ENCODE measurements at regions not wholly inside any gene's neighbourhood (a gene's known extent, or its start where the extent isn't known, plus 50 kb on each side); places are given as distances from the start of the nearest gene placed in this dataset.

DNA sequence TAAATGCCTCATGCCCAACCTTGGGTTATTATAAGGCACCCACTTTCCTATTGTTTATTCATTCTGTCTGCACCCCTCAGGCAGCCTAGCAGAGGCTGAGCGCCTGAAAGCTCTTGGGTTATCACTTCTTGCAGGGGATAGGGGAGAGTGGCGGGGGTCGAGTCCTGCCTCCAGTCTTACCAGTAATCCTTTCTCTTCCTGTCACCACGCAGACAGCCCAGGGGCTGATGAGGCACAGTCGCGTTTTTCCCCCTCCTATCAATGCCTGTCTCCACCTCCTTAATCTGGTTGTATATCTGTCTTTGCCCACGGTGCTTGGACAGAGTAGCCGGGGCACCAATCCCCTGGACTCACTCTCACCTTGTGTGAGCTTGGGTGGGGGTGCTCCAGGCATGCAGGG is 733.1 kb downstream of the MATN1 start:
- no peak overlapping the region for H3K27ac ChIP-seq (ENCODE audit: low read depth in 2 of 2, low read length in 2 of 2)
- no peaks in the 10 kb centered on the region for H3K9me3 ChIP-seq (ENCODE audit: control insufficient read depth in 2 of 2, low read length in 2 of 2)
- H3K36me3 ChIP-seq (ENCODE audit: control insufficient read depth in 2 of 2, insufficient read depth in 2 of 2, low read length in 2 of 2): no peaks in the 10 kb centered on the region
- no peak overlapping the region for H3K4me3 ChIP-seq (ENCODE audit: low read length in 2 of 2)
- H3K27me3 ChIP-seq (ENCODE audit: control insufficient read depth in 2 of 2, insufficient read depth in 2 of 2, low read length in 2 of 2): no peaks in the 10 kb centered on the region
- H3K4me1 ChIP-seq (ENCODE audit: control insufficient read depth in 2 of 2, insufficient read depth in 2 of 2, low read length in 2 of 2): no peaks in the 10 kb centered on the region
- no peak overlapping the region for H3K9ac ChIP-seq (ENCODE audit: low read depth in 1 of 2, low read length in 2 of 2)

DNA sequence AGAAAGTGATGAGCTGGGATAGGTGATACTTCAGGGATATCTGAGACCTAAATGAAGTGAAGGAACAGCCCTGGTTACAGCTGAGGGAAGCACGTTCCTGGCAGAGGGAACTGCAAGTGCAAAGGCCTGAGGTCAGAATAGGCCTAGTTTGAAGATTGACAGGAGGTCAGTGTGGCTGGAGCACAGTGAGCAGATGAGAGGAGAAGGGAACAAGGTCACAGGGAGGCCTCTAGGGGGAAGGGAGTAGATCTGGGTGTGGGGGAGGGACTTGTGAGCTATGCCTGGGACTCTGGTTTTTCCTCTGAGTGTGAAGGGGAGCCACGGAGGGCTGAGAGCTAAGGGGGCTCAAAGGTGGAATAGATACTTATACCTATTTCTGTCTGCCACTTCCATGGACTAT is 736.4 kb downstream of the MATN1 start:
- Histone ChIP-seq H3K4me1 (ENCODE audit: control insufficient read depth in 2 of 2, insufficient read depth in 2 of 2, low read length in 2 of 2) (peaks cover 2 to 6% of the 10 kb centered on the region in 2 donors), H3K4me3 (ENCODE audit: low read length in 2 of 2) (no peak overlapping the region), H3K27me3 (ENCODE audit: control insufficient read depth in 2 of 2, insufficient read depth in 2 of 2, low read length in 2 of 2) (no peaks in the 10 kb centered on the region), H3K27ac (ENCODE audit: low read depth in 2 of 2, low read length in 2 of 2) (no peak overlapping the region), H3K9ac (ENCODE audit: low read depth in 1 of 2, low read length in 2 of 2) (no peak overlapping the region), H3K9me3 (ENCODE audit: control insufficient read depth in 2 of 2, low read length in 2 of 2) (no peaks in the 10 kb centered on the region), H3K36me3 (ENCODE audit: control insufficient read depth in 2 of 2, insufficient read depth in 2 of 2, low read length in 2 of 2) (no peaks in the 10 kb centered on the region)

GRCh38 chr1:29985606-29985945 is 737.8 kb downstream of the MATN1 start:
- no peaks in the 10 kb centered on the region for H3K9me3 ChIP-seq (ENCODE audit: control insufficient read depth in 2 of 2, low read length in 2 of 2)
- H3K4me3 ChIP-seq (ENCODE audit: low read length in 2 of 2): no peak overlapping the region
- H3K27me3 ChIP-seq (ENCODE audit: control insufficient read depth in 2 of 2, insufficient read depth in 2 of 2, low read length in 2 of 2): no peaks in the 10 kb centered on the region
- peaks cover 2 to 6% of the 10 kb centered on the region in 2 donors for H3K4me1 ChIP-seq (ENCODE audit: control insufficient read depth in 2 of 2, insufficient read depth in 2 of 2, low read length in 2 of 2)
- no peaks in the 10 kb centered on the region for H3K36me3 ChIP-seq (ENCODE audit: control insufficient read depth in 2 of 2, insufficient read depth in 2 of 2, low read length in 2 of 2)
- H3K27ac ChIP-seq (ENCODE audit: low read depth in 2 of 2, low read length in 2 of 2): no peak overlapping the region
- H3K9ac ChIP-seq (ENCODE audit: low read depth in 1 of 2, low read length in 2 of 2): no peak overlapping the region

DNA sequence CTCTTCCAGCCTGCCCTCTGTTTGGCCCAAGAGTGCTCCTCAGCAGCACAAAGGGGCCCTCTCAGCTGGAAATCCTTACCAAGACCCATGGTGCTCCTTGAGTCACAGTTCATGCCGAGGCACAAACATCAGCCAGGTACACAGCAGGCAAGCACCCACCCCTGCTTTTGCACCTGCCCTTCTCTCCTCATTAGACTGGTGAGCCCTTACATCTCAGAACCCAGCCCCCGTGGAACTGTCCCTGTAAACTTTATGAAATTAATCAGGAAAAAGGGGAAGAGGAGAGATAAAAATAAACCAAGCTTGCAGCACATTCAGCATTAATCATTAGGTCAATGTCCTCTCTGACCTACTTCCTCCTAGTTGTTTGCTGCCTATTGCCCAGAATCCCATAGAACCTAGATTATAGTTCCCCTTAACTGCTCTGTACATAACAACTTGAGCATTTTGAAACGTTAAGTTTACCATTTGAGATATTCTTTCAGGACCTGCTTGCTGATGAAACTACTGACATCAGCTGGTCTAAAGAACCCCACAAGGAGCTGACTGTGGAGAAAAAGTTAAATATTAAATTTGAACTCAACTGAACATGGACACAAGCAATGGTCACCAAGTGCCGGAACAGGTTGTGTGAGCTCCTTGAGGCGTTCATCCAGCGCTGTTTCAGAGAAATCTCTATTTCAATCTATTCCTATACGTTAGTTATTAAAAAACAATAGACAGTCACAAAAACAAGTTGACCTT is 738.4 kb downstream of the MATN1 start:
- H3K4me1 ChIP-seq (ENCODE audit: control insufficient read depth in 2 of 2, insufficient read depth in 2 of 2, low read length in 2 of 2): peaks cover 2 to 6% of the 10 kb centered on the region in 2 donors
- peak overlapping the region in 1 of 2 donors; percentile 26 for H3K27ac ChIP-seq (ENCODE audit: low read depth in 2 of 2, low read length in 2 of 2)
- no peaks in the 10 kb centered on the region for H3K9me3 ChIP-seq (ENCODE audit: control insufficient read depth in 2 of 2, low read length in 2 of 2)
- no peaks in the 10 kb centered on the region for H3K36me3 ChIP-seq (ENCODE audit: control insufficient read depth in 2 of 2, insufficient read depth in 2 of 2, low read length in 2 of 2)
- no peak overlapping the region for H3K9ac ChIP-seq (ENCODE audit: low read depth in 1 of 2, low read length in 2 of 2)
- H3K27me3 ChIP-seq (ENCODE audit: control insufficient read depth in 2 of 2, insufficient read depth in 2 of 2, low read length in 2 of 2): no peaks in the 10 kb centered on the region
- H3K4me3 ChIP-seq (ENCODE audit: low read length in 2 of 2): no peak overlapping the region

DNA sequence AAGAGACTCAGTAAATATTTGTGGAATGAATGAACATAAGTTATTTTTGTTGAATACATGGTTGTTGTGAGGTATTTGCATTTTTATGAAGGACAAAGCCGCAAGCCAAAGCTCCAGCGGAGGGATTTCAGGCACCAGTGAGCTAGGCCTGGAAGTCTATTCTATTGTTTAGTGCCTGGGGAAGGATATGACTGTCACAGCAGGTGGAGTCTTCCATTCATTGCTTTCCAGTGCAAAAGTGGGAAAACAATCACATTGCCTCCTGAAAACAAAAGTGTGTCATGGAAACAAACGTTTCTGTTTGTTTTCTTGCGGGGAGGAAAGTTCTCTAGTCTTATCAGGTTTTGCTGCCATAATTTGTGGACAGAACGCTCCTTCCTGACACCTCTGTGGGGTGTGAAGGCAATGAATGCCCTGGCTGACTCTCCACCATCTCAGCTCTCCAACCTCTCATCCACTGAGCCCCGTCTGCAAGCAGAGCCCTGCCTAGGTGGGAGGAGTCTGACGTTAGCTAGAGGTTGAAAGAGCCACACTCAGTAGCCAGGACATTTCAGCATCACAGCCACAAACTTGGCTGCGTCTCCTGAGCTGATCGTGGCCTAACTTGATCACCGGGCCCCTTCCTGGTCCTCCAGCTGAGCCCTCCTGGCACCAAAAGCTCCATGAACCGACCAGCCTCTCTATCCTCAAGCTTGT is 739.1 kb downstream of the MATN1 start:
- Histone ChIP-seq H3K9me3 (ENCODE audit: control insufficient read depth in 2 of 2, low read length in 2 of 2) (no peaks in the 10 kb centered on the region), H3K36me3 (ENCODE audit: control insufficient read depth in 2 of 2, insufficient read depth in 2 of 2, low read length in 2 of 2) (no peaks in the 10 kb centered on the region), H3K4me1 (ENCODE audit: control insufficient read depth in 2 of 2, insufficient read depth in 2 of 2, low read length in 2 of 2) (peaks cover 2 to 6% of the 10 kb centered on the region in 2 donors), H3K27me3 (ENCODE audit: control insufficient read depth in 2 of 2, insufficient read depth in 2 of 2, low read length in 2 of 2) (no peaks in the 10 kb centered on the region), H3K27ac (ENCODE audit: low read depth in 2 of 2, low read length in 2 of 2) (peak overlapping the region in 1 of 2 donors; percentile 26), H3K4me3 (ENCODE audit: low read length in 2 of 2) (no peak overlapping the region), H3K9ac (ENCODE audit: low read depth in 1 of 2, low read length in 2 of 2) (no peak overlapping the region)

DNA sequence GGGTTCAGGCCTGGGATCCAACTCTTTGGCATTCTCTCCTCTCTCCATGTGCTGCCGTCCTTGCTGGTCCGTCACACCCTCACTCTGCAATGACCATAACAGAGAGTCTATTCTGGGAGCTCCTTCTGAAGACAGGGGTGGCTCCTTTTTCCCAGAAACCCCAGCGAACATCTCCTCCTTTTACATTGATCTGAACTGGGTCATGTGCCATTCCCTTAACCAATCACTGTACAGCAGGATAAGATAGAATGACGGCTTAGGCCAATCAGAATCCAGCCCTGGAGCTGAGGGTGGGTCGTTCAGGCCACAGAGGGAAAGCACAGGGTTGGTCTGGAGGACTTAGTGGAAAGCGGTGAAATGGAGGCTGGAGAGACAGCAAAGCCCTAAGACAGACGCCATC is 740.1 kb downstream of the MATN1 start:
- Histone ChIP-seq H3K27ac (ENCODE audit: low read depth in 2 of 2, low read length in 2 of 2) (no peak overlapping the region), H3K36me3 (ENCODE audit: control insufficient read depth in 2 of 2, insufficient read depth in 2 of 2, low read length in 2 of 2) (no peaks in the 10 kb centered on the region), H3K4me1 (ENCODE audit: control insufficient read depth in 2 of 2, insufficient read depth in 2 of 2, low read length in 2 of 2) (peaks cover 2 to 6% of the 10 kb centered on the region in 2 donors), H3K9me3 (ENCODE audit: control insufficient read depth in 2 of 2, low read length in 2 of 2) (no peaks in the 10 kb centered on the region), H3K9ac (ENCODE audit: low read depth in 1 of 2, low read length in 2 of 2) (no peak overlapping the region), H3K27me3 (ENCODE audit: control insufficient read depth in 2 of 2, insufficient read depth in 2 of 2, low read length in 2 of 2) (no peaks in the 10 kb centered on the region), H3K4me3 (ENCODE audit: low read length in 2 of 2) (no peak overlapping the region)

GRCh38 chr1:29981586-29982239 is 741.7 kb downstream of the MATN1 start:
- no peak overlapping the region for H3K27ac ChIP-seq (ENCODE audit: low read depth in 2 of 2, low read length in 2 of 2)
- peaks cover 2 to 6% of the 10 kb centered on the region in 2 donors for H3K4me1 ChIP-seq (ENCODE audit: control insufficient read depth in 2 of 2, insufficient read depth in 2 of 2, low read length in 2 of 2)
- H3K4me3 ChIP-seq (ENCODE audit: low read length in 2 of 2): no peak overlapping the region
- H3K36me3 ChIP-seq (ENCODE audit: control insufficient read depth in 2 of 2, insufficient read depth in 2 of 2, low read length in 2 of 2): no peaks in the 10 kb centered on the region
- no peak overlapping the region for H3K9ac ChIP-seq (ENCODE audit: low read depth in 1 of 2, low read length in 2 of 2)
- no peaks in the 10 kb centered on the region for H3K9me3 ChIP-seq (ENCODE audit: control insufficient read depth in 2 of 2, low read length in 2 of 2)
- H3K27me3 ChIP-seq (ENCODE audit: control insufficient read depth in 2 of 2, insufficient read depth in 2 of 2, low read length in 2 of 2): no peaks in the 10 kb centered on the region

GRCh38 chr1:29977550-29977949 is 741.2 kb downstream of the PTPRU start:
- Histone ChIP-seq H3K27ac (ENCODE audit: low read depth in 2 of 2, low read length in 2 of 2) (no peak overlapping the region), H3K4me3 (ENCODE audit: low read length in 2 of 2) (no peak overlapping the region), H3K4me1 (ENCODE audit: control insufficient read depth in 2 of 2, insufficient read depth in 2 of 2, low read length in 2 of 2) (no peaks in the 10 kb centered on the region), H3K9ac (ENCODE audit: low read depth in 1 of 2, low read length in 2 of 2) (no peak overlapping the region), H3K36me3 (ENCODE audit: control insufficient read depth in 2 of 2, insufficient read depth in 2 of 2, low read length in 2 of 2) (no peaks in the 10 kb centered on the region), H3K9me3 (ENCODE audit: control insufficient read depth in 2 of 2, low read length in 2 of 2) (no peaks in the 10 kb centered on the region), H3K27me3 (ENCODE audit: control insufficient read depth in 2 of 2, insufficient read depth in 2 of 2, low read length in 2 of 2) (no peaks in the 10 kb centered on the region)

DNA sequence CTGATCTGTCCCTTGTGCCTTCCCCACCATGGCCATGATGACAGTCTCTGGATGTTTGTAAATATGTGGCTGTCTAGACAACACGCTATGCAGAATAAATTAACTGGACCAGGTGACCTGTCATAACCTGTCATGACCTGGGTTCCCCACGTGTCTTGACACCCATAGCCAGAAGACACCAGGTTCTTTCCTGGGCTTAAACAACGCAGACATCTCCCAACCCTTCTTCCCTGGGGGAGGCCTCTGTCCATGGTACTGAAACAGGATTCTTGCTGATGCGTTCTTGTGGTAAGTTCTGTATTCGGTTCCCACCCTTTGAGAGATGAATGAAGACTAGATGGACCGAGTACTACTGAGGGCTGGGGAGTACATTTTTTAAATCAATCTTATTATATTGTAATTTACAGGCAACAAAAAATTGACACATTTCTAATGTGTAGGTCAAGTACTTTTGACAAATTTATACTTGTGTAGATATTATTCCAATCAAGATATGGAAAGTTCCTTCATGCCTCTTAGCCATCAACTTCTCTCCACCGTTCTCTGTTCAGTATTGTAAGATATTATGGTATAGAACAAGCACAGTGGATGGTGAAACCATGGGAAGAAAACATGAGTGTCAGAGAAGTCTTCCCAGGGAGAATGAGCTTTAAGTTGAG is 738.8 kb downstream of the PTPRU start:
- no peaks in the 10 kb centered on the region for H3K27me3 ChIP-seq (ENCODE audit: control insufficient read depth in 2 of 2, insufficient read depth in 2 of 2, low read length in 2 of 2)
- no peak overlapping the region for H3K9ac ChIP-seq (ENCODE audit: low read depth in 1 of 2, low read length in 2 of 2)
- no peak overlapping the region for H3K27ac ChIP-seq (ENCODE audit: low read depth in 2 of 2, low read length in 2 of 2)
- H3K4me1 ChIP-seq (ENCODE audit: control insufficient read depth in 2 of 2, insufficient read depth in 2 of 2, low read length in 2 of 2): no peaks in the 10 kb centered on the region
- H3K36me3 ChIP-seq (ENCODE audit: control insufficient read depth in 2 of 2, insufficient read depth in 2 of 2, low read length in 2 of 2): no peaks in the 10 kb centered on the region
- no peaks in the 10 kb centered on the region for H3K9me3 ChIP-seq (ENCODE audit: control insufficient read depth in 2 of 2, low read length in 2 of 2)
- H3K4me3 ChIP-seq (ENCODE audit: low read length in 2 of 2): no peak overlapping the region

GRCh38 chr1:29974316-29974724 is 738.0 kb downstream of the PTPRU start:
- no peak overlapping the region for H3K9ac ChIP-seq (ENCODE audit: low read depth in 1 of 2, low read length in 2 of 2)
- H3K9me3 ChIP-seq (ENCODE audit: control insufficient read depth in 2 of 2, low read length in 2 of 2): no peaks in the 10 kb centered on the region
- H3K27ac ChIP-seq (ENCODE audit: low read depth in 2 of 2, low read length in 2 of 2): no peak overlapping the region
- H3K36me3 ChIP-seq (ENCODE audit: control insufficient read depth in 2 of 2, insufficient read depth in 2 of 2, low read length in 2 of 2): no peaks in the 10 kb centered on the region
- H3K4me1 ChIP-seq (ENCODE audit: control insufficient read depth in 2 of 2, insufficient read depth in 2 of 2, low read length in 2 of 2): no peaks in the 10 kb centered on the region
- no peaks in the 10 kb centered on the region for H3K27me3 ChIP-seq (ENCODE audit: control insufficient read depth in 2 of 2, insufficient read depth in 2 of 2, low read length in 2 of 2)
- no peak overlapping the region for H3K4me3 ChIP-seq (ENCODE audit: low read length in 2 of 2)

Data from mucosa of rectum (tissue), 2 donors.